Lower leg skin (tissue), 4 donors: ENCODE measurements at regions not wholly inside any gene's neighbourhood (a gene's known extent, or its start where the extent isn't known, plus 50 kb on each side); places are given as distances from the start of the nearest gene placed in this dataset.

Experiments
- DNase-seq, 2 donors: peaks; one replicate each; pipeline ENCODE4 v3.0.0-alpha.2; 2019; ENCODE audit warnings: low spot score in 2 of 2
- H3K4me3 ChIP-seq: fragments of 200-600 bp; sonication (generic); 2 replicates; pipeline ENCODE4 v1.5.1; 2017; ENCODE audit warnings: mild to moderate bottlenecking, low read depth; ENCODE audit not compliant: poor library complexity, severe bottlenecking
- POLR2A ChIP-seq, 2 donors: fragments of 450-650 bp; IDR thresholded peaks; one replicate each; pipeline ENCODE4 v1.6.1; 2016 to 2017; ENCODE audit warnings: antibody characterized with exemption in 2 of 2, mild to moderate bottlenecking in 1 of 2, moderate library complexity in 1 of 2
- WGBS, 2 donors: methylation state at CpG; one replicate each; pipeline ENCODE4 v1.1.5; 2018; 5-methylcytosine and 5-hydroxymethylcytosine counted together
- intact Hi-C: fragments of 100-400 bp; cut with DNase I; formaldehyde crosslinking; loops from one replicate; pipeline ENCODE4 v1.15.0; 2023; ENCODE audit warnings: low total_unique reads
- TF ChIP-seq, protein P1 (sequence below), 3 donors: fragments of 450-650 bp; IDR thresholded peaks; one replicate each; pipeline ENCODE4 v1.5.1; 2016; ENCODE audit warnings: antibody characterized with exemption in 3 of 3, mild to moderate bottlenecking in 3 of 3, moderate library complexity in 2 of 3

- no peak for DNase-seq
- WGBS, 2 donors: 89 to 90% methylated on average over 4 of the region's 4 CpGs
- TF ChIP-seq, protein P1, sequence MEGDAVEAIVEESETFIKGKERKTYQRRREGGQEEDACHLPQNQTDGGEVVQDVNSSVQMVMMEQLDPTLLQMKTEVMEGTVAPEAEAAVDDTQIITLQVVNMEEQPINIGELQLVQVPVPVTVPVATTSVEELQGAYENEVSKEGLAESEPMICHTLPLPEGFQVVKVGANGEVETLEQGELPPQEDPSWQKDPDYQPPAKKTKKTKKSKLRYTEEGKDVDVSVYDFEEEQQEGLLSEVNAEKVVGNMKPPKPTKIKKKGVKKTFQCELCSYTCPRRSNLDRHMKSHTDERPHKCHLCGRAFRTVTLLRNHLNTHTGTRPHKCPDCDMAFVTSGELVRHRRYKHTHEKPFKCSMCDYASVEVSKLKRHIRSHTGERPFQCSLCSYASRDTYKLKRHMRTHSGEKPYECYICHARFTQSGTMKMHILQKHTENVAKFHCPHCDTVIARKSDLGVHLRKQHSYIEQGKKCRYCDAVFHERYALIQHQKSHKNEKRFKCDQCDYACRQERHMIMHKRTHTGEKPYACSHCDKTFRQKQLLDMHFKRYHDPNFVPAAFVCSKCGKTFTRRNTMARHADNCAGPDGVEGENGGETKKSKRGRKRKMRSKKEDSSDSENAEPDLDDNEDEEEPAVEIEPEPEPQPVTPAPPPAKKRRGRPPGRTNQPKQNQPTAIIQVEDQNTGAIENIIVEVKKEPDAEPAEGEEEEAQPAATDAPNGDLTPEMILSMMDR (IDR thresholded peaks at IDR 0.05): no peak
- no peak for TF ChIP-seq POLR2A (IDR thresholded peaks at IDR 0.05)
- no peak overlapping the region for H3K4me3 ChIP-seq
- intact Hi-C loops: no loop called here
Measured at GRCh38 chr9:71544464-71544863, 223.8 kb downstream of the CEMIP2 start.

- intact Hi-C loops: no loop called here
- TF ChIP-seq, protein P1 (IDR thresholded peaks at IDR 0.05): no peak
- no peak for TF ChIP-seq POLR2A (IDR thresholded peaks at IDR 0.05)
- no peak overlapping the region for H3K4me3 ChIP-seq
- WGBS, 2 donors: 74 to 78% methylated on average over 2 of the region's 2 CpGs
- DNase-seq: no peak
Measured at GRCh38 chr9:71541436-71541835, 226.9 kb downstream of the CEMIP2 start.

GRCh38 chr9:71524996-71525580, 243.2 kb downstream of the CEMIP2 start:
- intact Hi-C loops: no loop called here
- TF ChIP-seq, protein P1 (IDR thresholded peaks at IDR 0.05): no peak
- no peak for TF ChIP-seq POLR2A (IDR thresholded peaks at IDR 0.05)
- no peak overlapping the region for H3K4me3 ChIP-seq
- 85 to 87% methylated on average over 13 to 16 of the region's 16 CpGs for WGBS, 2 donors
- no peak for DNase-seq

GRCh38 chr9:71524516-71524915, 243.8 kb downstream of the CEMIP2 start:
- WGBS, 2 donors: 49 to 51% methylated on average over 1 of the region's 1 CpG
- DNase-seq: no peak
- intact Hi-C loops: no loop called here
- H3K4me3 ChIP-seq: no peak overlapping the region
- TF ChIP-seq, protein P1 (IDR thresholded peaks at IDR 0.05): no peak
- no peak for TF ChIP-seq POLR2A (IDR thresholded peaks at IDR 0.05)

DNA sequence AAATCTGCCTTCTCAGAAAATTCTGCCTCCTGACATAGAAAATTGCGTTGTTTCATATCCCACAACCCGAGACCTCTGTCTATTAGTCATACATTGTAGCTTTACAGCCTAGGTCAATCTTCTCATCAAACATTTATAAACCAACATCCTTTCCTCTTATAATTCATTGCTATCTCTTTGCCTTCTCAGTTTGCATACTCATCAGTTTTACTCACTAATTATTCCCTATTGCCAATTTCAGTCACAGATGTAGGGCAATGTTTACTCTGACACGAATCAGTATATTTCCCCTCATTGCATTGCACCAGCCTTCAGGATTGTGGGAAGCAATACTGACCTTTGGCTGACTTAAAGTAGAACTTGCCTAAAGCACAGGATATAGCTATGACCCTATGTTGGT, 247.2 kb downstream of the CEMIP2 start:
- 50 to 69% methylated on average over 3 of the region's 3 CpGs for WGBS, 2 donors
- H3K4me3 ChIP-seq: no peak overlapping the region
- TF ChIP-seq, protein P1 (IDR thresholded peaks at IDR 0.05): no peak
- no peak for TF ChIP-seq POLR2A (IDR thresholded peaks at IDR 0.05)

DNA sequence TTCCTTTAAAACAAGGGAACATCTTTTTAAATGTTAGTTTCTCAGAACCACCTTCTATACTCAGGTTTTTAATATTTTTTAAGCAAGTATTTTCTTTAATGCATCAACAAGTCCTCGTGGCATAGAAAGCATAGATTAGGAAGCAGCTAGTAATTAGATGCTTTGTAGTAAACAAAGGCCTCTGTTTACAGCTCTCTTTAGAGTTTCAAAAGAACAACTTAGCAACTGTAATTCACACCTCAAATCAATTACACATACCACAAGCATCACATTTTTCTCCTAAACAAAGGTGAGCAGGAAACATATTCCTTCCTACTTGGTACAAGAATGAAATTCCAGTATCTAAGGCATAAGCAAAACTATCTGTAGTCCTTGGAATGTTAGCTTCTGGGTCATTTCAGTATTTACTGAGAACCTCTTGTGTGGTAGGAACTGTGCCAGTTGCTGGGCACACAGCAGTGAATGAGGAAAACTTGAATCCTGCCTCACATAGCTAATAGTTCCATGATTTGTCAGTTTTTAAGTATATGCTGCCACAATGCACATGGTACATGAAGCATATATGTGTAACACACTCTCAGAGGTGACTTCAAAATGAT, 249.1 kb downstream of the CEMIP2 start:
- 48 to 59% methylated on average over 1 of the region's 1 CpG for WGBS, 2 donors
- intact Hi-C loops: no loop called here
- H3K4me3 ChIP-seq: no peak overlapping the region
- DNase-seq: no peak
- TF ChIP-seq, protein P1 (IDR thresholded peaks at IDR 0.05): no peak
- TF ChIP-seq POLR2A (IDR thresholded peaks at IDR 0.05): no peak

More for the DNA sequence above, 247.2 kb downstream of the CEMIP2 start:
- intact Hi-C loops: no loop called here
- no peak for DNase-seq
